ENCODE measurements at regions not wholly inside any gene's neighbourhood (a gene's known extent, or its start where the extent isn't known, plus 50 kb on each side); places are given as distances from the start of the nearest gene placed in this dataset.
A peak's percentile ranks its signal among the peaks of the same experiment; 100 is the strongest.

DNA sequence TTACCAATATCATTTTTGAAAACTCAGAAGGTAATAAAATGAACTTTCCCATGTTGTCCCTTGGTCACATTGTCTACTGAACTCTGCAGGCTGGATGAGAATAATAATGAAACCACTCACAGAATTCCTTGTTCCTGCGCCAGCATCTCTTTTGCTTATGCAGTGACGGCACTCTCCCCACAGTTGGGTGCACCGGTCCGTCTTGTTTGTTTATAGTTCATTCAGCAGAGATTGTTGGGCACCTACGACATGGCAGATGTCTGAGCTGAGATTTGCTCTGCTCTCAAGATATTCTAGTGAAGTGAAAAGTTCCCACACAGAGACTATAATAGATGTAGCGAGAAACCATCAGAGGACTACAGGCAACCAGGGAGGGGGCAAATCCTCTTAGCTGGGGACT lies 375.7 kb upstream of the CDH11 start:
- Histone ChIP-seq H4K8ac (ENCODE audit: low read depth in 2 of 2, low read length in 2 of 2) (no peak overlapping the region), H3K4me1 (ENCODE audit: control insufficient read depth, insufficient read depth, low read length) (peaks cover 2% of the 10 kb centered on the region; the same call in 1 of the 2 replicates), H3K27ac (ENCODE audit: insufficient read depth, low read length) (no peak overlapping the region), H2BK5ac (ENCODE audit: low read depth, low read length, poor library complexity, severe bottlenecking) (no peak overlapping the region), H3K4ac (ENCODE audit: low read depth, low read length) (no peak overlapping the region), H3K4me2 (ENCODE audit: low read depth, low read length) (peak overlapping the region; percentile 39; the same call in 1 of the 2 replicates), H4K20me1 (ENCODE audit: insufficient read depth, low read length) (no peaks in the 10 kb centered on the region), H3K56ac (ENCODE audit: extremely low read depth, insufficient read depth, low read length) (no peak overlapping the region), H4K5ac (ENCODE audit: low read depth, low read length) (no peak overlapping the region), H3K4me3 (ENCODE audit: insufficient read depth, low read depth, low read length) (no peak overlapping the region), H3K14ac (replicated peaks; ENCODE audit: low read depth, low read length) (no peak overlapping the region), H2BK15ac (ENCODE audit: low read depth, low read length) (no peak overlapping the region), H2AFZ (replicated peaks; ENCODE audit: low read length, poor library complexity) (no peak overlapping the region), H2BK120ac (ENCODE audit: low read depth, low read length) (no peak overlapping the region), H2AK9ac (replicated peaks; ENCODE audit: low read depth, low read length, poor library complexity) (no peak overlapping the region), H2AK5ac (ENCODE audit: low read depth, low read length) (no peak overlapping the region), H3K23ac (ENCODE audit: low read depth, low read length) (no peak overlapping the region), H3K36me3 (ENCODE audit: control insufficient read depth, insufficient read depth, low read length) (no peaks in the 10 kb centered on the region), H3K27me3 (ENCODE audit: control insufficient read depth, insufficient read depth, low read length) (no peaks in the 10 kb centered on the region), H4K91ac (ENCODE audit: insufficient read depth, low read depth, low read length) (no peak overlapping the region), H3K9me3 (ENCODE audit: control insufficient read depth, insufficient read depth, low read length) (no peaks in the 10 kb centered on the region; the same call in 1 of the 2 replicates), H2BK20ac (ENCODE audit: low read depth, low read length) (no peak overlapping the region), H3K9ac (ENCODE audit: low read depth, low read length) (no peak overlapping the region), H3K79me1 (ENCODE audit: low read depth in 1 of 2, low read length in 2 of 2) (no peaks in the 10 kb centered on the region), H3K18ac (ENCODE audit: low read depth, low read length) (no peak overlapping the region), H3K9me1 (ENCODE audit: insufficient read depth, low read length) (no peaks in the 10 kb centered on the region)
- no TSS peak for BruUV-seq (replicated peaks)
- ATAC-seq (ENCODE audit: low read depth), result no peak
- TF ChIP-seq, protein P1, sequence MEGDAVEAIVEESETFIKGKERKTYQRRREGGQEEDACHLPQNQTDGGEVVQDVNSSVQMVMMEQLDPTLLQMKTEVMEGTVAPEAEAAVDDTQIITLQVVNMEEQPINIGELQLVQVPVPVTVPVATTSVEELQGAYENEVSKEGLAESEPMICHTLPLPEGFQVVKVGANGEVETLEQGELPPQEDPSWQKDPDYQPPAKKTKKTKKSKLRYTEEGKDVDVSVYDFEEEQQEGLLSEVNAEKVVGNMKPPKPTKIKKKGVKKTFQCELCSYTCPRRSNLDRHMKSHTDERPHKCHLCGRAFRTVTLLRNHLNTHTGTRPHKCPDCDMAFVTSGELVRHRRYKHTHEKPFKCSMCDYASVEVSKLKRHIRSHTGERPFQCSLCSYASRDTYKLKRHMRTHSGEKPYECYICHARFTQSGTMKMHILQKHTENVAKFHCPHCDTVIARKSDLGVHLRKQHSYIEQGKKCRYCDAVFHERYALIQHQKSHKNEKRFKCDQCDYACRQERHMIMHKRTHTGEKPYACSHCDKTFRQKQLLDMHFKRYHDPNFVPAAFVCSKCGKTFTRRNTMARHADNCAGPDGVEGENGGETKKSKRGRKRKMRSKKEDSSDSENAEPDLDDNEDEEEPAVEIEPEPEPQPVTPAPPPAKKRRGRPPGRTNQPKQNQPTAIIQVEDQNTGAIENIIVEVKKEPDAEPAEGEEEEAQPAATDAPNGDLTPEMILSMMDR (conservative IDR thresholded peaks at IDR 0.05; ENCODE audit: low read depth, low read length), result no peak
- TF ChIP-seq FOS (IDR thresholded peaks at IDR 0.05; ENCODE audit: low read depth, low read length) (no peak), RFX5 (IDR thresholded peaks at IDR 0.05; ENCODE audit: low read depth, low read length) (no peak), CHD1 (IDR thresholded peaks at IDR 0.05; ENCODE audit: low read depth, low read length) (no peak), MAZ (IDR thresholded peaks at IDR 0.05; ENCODE audit: borderline replicate concordance, low read depth, low read length) (no peak), SMC3 (IDR thresholded peaks at IDR 0.05; ENCODE audit: low read depth, low read length) (no peak), RAD21 (IDR thresholded peaks at IDR 0.05; ENCODE audit: low read length) (no peak), RCOR1 (IDR thresholded peaks at IDR 0.05; ENCODE audit: insufficient replicate concordance, low read length) (no peak), POLR2A (IDR thresholded peaks at IDR 0.05; ENCODE audit: low read depth, low read length) (no peak), NFE2L2 (IDR thresholded peaks at IDR 0.05; ENCODE audit: low read depth, low read length) (no peak), MXI1 (IDR thresholded peaks at IDR 0.05; ENCODE audit: borderline replicate concordance, low read depth, low read length) (no peak), BHLHE40 (IDR thresholded peaks at IDR 0.05; ENCODE audit: low read depth, low read length) (no peak), MAFK (IDR thresholded peaks at IDR 0.05; ENCODE audit: low read depth, low read length) (no peak), CEBPB (IDR thresholded peaks at IDR 0.05; ENCODE audit: low read depth, low read length) (no peak)
- TF ChIP-seq, protein P2, sequence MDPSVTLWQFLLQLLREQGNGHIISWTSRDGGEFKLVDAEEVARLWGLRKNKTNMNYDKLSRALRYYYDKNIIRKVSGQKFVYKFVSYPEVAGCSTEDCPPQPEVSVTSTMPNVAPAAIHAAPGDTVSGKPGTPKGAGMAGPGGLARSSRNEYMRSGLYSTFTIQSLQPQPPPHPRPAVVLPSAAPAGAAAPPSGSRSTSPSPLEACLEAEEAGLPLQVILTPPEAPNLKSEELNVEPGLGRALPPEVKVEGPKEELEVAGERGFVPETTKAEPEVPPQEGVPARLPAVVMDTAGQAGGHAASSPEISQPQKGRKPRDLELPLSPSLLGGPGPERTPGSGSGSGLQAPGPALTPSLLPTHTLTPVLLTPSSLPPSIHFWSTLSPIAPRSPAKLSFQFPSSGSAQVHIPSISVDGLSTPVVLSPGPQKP (IDR thresholded peaks at IDR 0.05; ENCODE audit: borderline replicate concordance, low read depth, low read length), result no peak
- TF ChIP-seq, protein P3, sequence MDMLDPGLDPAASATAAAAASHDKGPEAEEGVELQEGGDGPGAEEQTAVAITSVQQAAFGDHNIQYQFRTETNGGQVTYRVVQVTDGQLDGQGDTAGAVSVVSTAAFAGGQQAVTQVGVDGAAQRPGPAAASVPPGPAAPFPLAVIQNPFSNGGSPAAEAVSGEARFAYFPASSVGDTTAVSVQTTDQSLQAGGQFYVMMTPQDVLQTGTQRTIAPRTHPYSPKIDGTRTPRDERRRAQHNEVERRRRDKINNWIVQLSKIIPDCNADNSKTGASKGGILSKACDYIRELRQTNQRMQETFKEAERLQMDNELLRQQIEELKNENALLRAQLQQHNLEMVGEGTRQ (IDR thresholded peaks at IDR 0.05; ENCODE audit: low read depth, low read length), result no peak
- ChIA-PET CTCF (no interaction called here), POLR2A (ENCODE audit: unreplicated experiment) (no interaction called here)
- intact Hi-C loops (cut with micrococcal nuclease) (no loop called here), dilution Hi-C loops (cut with HindIII; ENCODE audit: low sequenced_read_pairs, unreplicated experiment) (no loop called here), in situ Hi-C loops (cut with MboI; ENCODE audit: low sequenced_read_pairs) (no loop called here)
- DNase-seq, result peak; percentile 33
- 0% methylated on average over 2 of the region's 6 CpGs; no CpG with 5 or more reads in 1 of the 2 experiments for WGBS, 2 experiments (ENCODE audit: extremely low coverage in 2 of 2, insufficient read length in 1 of 2)
